Ishikawa (cell line): ENCODE measurements at regions not wholly inside any gene's neighbourhood (a gene's known extent, or its start where the extent isn't known, plus 50 kb on each side); places are given as distances from the start of the nearest gene placed in this dataset.

Experiments used
- FOXM1 ChIP-seq: IDR thresholded peaks from 2 replicates; pipeline ENCODE4 v1.6.1; 2012; ENCODE audit warnings: low read depth, borderline replicate concordance
- RAD21 ChIP-seq: IDR thresholded peaks from 2 replicates; pipeline ENCODE4 v1.6.1; 2012; ENCODE audit warnings: low read depth
- USF1 ChIP-seq: IDR thresholded peaks from 2 replicates; pipeline ENCODE4 v1.6.1; 2012

- TF ChIP-seq RAD21 (no peak), FOXM1 (no peak), USF1 (no peak)
Measured at GRCh38 chr13:38421590-38422560, 72.2 kb downstream of the UFM1 start.
